Mammary epithelial cell (primary cell): ENCODE measurements at regions not wholly inside any gene's neighbourhood (a gene's known extent, or its start where the extent isn't known, plus 50 kb on each side); places are given as distances from the start of the nearest gene placed in this dataset.

ENCODE experiments used
- EZH2 ChIP-seq: IDR thresholded peaks from 2 replicates; pipeline ENCODE4 v1.6.1; 2012; ENCODE audit warnings: low read length, inconsistent platforms, borderline replicate concordance
- TF ChIP-seq, protein P1 (sequence below), 2 donors: IDR thresholded peaks in 1 of 2; conservative IDR thresholded peaks in 1 of 2; 2 replicates each; pipeline ENCODE4 v1.5.1; 2011 to 2012; ENCODE audit warnings: inconsistent platforms in 2 of 2, low read length in 2 of 2, mild to moderate bottlenecking in 2 of 2, control low read depth in 1 of 2, low read depth in 1 of 2; ENCODE audit not compliant: insufficient read depth in 1 of 2; ENCODE audit errors: extremely low read depth in 1 of 2

GRCh38 chr7:65462148-65462716 is 88.6 kb downstream of the ZNF92 start:
- TF ChIP-seq, protein P1, sequence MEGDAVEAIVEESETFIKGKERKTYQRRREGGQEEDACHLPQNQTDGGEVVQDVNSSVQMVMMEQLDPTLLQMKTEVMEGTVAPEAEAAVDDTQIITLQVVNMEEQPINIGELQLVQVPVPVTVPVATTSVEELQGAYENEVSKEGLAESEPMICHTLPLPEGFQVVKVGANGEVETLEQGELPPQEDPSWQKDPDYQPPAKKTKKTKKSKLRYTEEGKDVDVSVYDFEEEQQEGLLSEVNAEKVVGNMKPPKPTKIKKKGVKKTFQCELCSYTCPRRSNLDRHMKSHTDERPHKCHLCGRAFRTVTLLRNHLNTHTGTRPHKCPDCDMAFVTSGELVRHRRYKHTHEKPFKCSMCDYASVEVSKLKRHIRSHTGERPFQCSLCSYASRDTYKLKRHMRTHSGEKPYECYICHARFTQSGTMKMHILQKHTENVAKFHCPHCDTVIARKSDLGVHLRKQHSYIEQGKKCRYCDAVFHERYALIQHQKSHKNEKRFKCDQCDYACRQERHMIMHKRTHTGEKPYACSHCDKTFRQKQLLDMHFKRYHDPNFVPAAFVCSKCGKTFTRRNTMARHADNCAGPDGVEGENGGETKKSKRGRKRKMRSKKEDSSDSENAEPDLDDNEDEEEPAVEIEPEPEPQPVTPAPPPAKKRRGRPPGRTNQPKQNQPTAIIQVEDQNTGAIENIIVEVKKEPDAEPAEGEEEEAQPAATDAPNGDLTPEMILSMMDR (conservative IDR thresholded peaks at IDR 0.05 in 1 of 2, IDR thresholded peaks at IDR 0.05 in 1 of 2; ENCODE audit: extremely low read depth in 1 of 2, insufficient read depth in 1 of 2, low read depth in 1 of 2, low read length in 2 of 2): no peak
- no peak for TF ChIP-seq EZH2
